Cerebellar nuclear complex (tissue), 1 donor: ENCODE measurements at regions not wholly inside any gene's neighbourhood (a gene's known extent, or its start where the extent isn't known, plus 50 kb on each side); places are given as distances from the start of the nearest gene placed in this dataset.

Source experiments
- DNase-seq, 2 experiments: peaks; one replicate each; lab custom pipeline; 2025; lab: John Stamatoyannopoulos, UW

GRCh38 chr13:105979131-105980011, 556.1 kb downstream of the EFNB2 start:
- DNase-seq = no peak

DNA sequence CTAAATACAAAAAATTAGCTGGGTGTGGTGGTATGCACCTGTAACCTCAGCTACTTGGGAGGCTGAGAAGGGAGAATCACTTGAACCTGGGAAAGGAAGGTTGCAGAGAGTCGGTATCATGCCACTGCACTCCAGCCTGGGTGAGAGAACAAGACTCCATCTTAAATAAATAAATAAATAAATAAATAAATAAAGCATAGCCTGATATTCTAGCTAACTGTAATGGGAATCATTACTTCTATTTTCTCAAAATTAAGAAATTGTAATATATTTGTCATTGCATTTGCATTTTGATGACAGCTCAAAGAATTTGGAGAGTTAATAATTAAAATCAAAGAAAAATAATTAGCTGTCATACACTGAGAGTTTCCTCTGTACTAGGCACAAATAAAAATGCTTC, 561.1 kb downstream of the EFNB2 start:
- no peak for DNase-seq

DNA sequence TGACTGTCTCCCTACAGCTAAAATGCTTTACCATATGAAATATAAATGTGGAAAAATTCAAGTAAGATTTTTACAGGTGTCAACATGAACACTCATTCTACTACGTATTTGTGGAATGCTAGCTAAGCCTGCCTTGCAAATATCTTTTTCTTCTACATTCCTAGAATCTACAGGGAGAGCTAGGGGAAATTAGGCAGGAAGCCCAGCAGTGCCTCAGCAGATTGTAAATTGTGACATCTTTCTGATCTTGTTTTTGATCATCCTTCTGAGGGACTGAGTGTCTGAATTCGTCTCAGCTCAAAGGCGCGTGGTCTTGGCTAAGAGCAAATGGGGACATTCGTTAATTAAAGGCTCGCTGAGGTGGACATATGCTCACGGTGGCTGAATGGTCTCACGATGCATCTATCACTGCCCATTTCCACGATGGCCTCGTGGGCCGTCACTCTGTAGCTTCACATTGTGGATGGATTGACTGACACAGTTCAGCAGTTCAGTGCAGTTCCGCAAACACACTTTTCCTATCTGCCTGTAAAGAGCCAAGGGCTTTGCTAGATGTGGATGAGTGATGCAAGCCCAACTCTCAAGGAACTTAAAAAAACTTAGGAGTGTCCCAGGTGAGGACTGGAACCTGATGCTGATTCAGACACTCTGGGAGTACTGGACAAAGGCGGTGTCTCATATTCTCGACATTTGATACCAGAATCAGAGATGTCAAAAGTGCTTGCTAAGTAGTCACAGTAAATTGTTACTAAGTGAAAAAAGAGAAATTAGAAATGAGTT, 562.5 kb downstream of the EFNB2 start:
- no peak for DNase-seq

DNA sequence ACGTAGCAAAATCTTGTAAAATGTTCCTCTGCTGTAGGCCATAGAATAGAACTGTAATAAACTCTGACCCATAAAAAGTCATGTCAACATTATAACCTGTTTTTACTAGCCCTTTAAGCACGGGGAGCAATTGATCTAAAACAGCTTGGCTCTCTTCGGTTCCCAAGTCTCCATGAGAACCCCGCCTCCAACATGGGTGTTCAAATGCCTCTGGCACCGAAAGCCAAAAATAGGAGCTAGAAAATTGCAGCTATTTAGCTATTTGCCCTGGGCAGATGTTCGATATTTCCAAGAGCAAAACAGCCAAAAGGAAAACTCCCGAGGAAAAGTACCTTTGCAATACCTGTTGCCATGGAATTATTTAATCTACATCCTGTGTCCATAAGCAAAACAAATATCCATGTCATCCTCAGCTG, 563.1 kb downstream of the EFNB2 start:
- no peak for DNase-seq

DNA sequence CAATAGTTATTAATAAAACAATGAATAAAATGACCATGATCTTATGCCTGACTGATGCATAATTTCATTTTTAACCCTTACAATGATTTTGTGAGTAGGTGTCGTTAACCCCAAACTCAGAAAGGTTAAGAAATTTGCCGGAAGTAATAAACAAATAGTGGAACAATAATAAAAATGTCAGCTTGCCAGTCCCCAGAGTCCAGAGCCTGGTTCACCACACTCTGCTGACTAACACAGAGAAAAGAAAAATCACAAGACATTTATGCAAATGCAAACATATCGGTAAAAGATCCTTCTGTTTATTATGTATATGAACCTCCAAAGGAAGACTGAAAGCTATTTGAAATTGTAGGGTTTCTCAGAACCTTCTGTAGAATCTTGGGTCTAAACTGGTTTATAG, 563.7 kb downstream of the EFNB2 start:
- no peak for DNase-seq

DNA sequence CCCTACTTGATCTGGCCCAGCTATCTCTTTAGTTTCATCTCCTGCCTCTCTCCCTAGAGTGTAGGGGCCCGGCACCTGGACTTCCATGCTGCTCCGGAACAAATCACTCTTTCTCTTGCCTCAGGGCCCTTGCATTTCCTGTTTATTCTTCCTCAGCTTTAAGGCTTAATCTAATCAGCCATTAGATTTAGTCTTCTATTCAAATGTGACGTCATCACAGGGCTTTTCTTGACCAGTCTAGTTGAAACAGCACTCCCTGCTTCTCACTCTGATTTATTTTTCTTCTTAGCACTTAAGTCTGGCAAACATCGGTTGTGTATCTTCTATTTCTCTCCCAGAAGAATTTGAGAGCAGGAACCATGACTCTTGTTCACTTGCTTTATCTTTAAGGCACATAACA, 564.1 kb downstream of the EFNB2 start:
- no peak for DNase-seq

- no peak for DNase-seq
Measured at GRCh38 chr13:105969761-105970160, 565.7 kb downstream of the EFNB2 start.

GRCh38 chr13:105965910-105966309, 569.6 kb downstream of the EFNB2 start:
- no peak for DNase-seq

DNA sequence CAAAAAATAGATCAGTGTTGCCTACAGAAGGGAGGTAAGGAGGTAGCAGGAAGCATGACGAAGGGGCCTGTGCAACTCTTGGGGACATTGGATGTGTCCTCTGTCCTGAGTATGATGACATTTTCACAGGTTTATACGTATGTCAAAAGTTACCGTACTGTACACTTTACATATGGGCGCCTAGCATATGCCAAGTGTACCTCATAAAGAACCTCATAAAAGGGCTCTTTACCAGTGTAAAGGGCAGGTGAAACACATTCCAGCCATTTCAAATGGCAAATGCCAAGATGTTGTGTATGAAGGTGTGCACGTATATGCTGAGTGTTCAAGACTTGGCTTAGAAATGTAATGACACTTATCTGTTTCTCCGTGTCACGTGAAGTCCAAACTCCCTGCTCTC, 573.4 kb downstream of the EFNB2 start:
- no peak for DNase-seq

DNA sequence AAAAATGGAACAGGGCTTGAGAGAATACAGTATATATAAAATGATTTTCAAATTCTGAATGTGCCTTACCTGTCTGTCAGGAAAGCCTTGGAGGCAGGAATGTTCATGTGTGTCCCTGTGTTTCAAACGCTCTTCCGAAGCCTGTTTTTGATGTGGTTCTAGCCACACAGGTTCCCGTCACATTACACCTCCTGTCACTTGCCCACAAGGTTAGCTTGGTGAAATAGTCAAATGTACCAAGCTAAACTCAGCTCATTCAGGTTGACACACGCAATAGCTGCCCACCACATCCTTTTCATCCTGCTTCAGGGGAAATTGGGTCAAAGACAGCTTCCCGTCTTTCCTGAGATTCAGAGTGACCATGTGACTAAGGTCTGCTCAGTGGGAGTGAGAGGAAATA, 574.0 kb downstream of the EFNB2 start:
- no peak for DNase-seq

GRCh38 chr13:105960326-105960725, 575.1 kb downstream of the EFNB2 start:
- DNase-seq = peak; percentile 38 to 73

DNA sequence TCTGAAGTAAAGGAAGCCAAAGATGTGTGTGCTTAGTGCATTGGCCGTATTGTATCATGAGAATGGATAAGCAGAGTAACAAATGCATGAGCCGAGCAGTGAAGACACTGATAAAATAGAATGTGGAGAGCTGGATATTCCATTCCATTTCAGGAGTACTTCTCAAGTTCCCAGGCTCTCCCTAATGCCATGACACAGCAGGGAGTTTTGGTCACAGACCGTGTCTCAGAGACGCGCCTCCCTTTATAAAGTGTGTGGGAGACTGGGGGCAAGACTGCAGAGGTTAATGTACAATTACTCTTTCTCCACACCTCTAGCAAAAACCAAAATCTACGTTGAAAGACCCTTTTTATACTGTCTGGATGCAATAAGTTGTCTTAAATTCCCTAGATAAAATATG, 575.6 kb downstream of the EFNB2 start:
- DNase-seq = no peak

- DNase-seq = no peak
Measured at GRCh38 chr13:105957769-105958438, 577.6 kb downstream of the EFNB2 start.

GRCh38 chr13:105956921-105957320, 578.5 kb downstream of the EFNB2 start:
- peak in 1 of 2 experiments; percentile 5 for DNase-seq

- no peak for DNase-seq
Measured at GRCh38 chr13:105952973-105953290, 582.5 kb downstream of the EFNB2 start.

GRCh38 chr13:105952233-105952972, 583.1 kb downstream of the EFNB2 start:
- no peak for DNase-seq

- no peak for DNase-seq
Measured at GRCh38 chr13:105948143-105948542, 587.3 kb downstream of the EFNB2 start.

GRCh38 chr13:105940882-105941281, 594.6 kb downstream of the EFNB2 start:
- no peak for DNase-seq

DNA sequence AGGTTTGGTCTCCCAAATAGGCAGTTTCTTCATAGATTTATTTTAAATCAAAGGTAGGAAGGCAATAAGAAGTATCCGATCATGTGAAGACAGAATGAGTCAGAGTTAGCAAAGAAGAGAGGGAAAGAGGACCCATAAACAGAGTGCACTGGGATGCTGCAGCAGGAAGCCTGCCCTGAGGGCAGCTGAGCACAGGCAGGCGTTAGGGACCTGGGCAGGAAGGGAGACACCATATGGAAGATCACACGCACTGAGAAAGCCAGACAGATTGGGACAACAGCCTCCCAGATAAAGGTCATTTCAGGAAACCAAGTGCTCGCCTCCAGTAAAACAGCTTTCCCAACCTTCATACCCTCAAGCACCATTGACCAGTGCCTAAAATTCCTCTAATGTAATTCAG, 598.0 kb downstream of the EFNB2 start:
- DNase-seq = no peak

DNA sequence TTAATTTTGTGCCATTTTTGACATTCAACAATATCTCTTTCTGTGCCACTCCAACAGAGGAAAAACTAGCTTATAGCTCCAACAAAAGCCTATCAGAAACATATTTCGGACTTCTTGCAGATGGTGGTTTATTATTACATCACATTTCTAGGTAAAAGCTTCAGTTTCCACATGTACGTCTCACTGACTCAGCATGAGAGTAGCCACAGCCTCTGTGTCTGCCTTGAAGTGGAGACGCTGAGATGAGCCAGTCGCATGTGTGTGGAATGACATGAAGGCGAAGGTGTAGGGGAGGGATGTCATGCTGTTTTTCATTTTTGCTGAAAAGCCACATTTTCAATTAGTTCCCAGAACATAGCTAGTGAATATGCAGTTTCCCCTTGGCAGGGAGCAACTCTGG, 598.6 kb downstream of the EFNB2 start:
- no peak for DNase-seq

DNA sequence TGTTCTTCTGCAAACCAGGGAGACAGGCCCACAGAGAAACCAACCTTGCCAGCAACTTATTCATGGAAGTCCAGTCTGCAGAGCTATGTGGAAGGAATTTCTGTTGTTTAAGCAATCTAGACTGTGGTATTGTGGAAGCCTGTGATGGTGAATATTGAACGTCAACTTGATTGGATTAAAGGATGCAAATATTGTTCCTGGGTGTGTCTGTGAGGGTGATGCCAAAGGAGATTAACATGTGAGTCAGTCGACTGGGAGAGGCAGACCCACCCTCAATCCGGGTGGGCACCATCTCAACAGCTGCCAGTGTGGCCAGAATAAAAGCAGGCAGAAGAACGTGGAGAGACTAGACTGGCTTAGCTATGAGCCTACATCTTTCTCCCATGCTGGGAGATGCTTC, 606.0 kb downstream of the EFNB2 start:
- no peak for DNase-seq

- no peak for DNase-seq
Measured at GRCh38 chr13:105928901-105929300, 606.6 kb downstream of the EFNB2 start.
